ENCODE measurements at regions not wholly inside any gene's neighbourhood (a gene's known extent, or its start where the extent isn't known, plus 50 kb on each side); places are given as distances from the start of the nearest gene placed in this dataset.
"Not testable (repeated sequence)": the region's sequence is repeated elsewhere in the genome, so short reads cannot be mapped to it uniquely, and the experiment has no call there.

DNA sequence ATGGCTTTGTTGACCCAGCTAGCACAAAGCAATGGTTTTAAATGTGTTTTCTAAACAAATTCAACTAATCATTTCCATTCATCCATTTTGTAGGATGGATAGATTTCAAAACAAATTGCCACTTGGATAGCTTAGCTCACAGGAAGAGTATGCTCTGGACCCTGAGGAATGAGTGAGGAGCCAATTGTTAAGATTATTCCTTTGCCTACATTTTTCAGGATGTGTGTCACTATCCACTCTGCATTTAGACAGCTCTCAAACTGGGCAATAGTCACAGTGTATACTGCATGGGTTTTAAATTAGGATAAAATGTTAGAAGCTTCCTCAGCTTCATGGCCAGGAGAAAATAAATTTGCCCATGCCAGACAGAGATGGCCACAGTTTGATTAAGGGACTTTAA is 605.6 kb upstream of the TEX47 start:
- no peak for DNase-seq (ENCODE audit: low spot score)

DNA sequence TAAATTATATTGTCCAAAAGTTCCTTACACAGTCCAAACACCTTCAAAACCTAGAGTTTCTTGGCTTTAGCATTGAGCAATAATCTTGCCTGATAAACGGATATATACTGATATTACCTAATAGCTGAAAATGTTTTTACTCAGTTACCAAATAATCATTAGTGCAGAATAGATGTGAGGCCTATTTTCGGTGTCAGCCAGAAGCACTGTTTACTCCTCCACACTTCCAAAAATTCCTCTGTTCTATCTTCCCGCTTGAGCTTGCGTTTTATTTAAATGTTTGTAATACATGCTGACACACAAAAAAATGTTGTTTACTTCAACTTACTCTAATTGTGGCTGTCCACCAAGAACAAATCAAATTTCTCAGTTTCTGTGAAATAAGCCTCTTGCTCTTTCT is 606.2 kb upstream of the TEX47 start:
- DNase-seq (ENCODE audit: low spot score) = no peak

DNA sequence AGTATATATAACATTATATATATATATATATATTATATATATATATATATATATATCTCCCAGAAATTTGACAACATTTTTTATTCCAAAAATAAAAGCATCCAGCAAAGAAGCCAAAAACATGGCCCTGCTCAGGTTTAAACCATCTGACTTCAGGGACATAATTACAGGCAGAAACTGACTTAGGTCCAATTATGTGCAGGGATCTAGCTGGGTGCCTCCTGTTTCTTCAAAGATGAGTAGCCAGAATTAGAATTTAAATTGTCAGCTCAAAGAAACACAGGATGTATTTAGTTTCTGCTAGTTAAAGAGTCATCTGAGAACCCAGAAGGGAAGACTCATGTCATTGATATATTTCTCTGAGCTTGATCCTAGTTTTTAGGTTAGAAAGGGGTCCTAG is 656.4 kb upstream of the TEX47 start:
- no peak for DNase-seq (ENCODE audit: low spot score)

DNA sequence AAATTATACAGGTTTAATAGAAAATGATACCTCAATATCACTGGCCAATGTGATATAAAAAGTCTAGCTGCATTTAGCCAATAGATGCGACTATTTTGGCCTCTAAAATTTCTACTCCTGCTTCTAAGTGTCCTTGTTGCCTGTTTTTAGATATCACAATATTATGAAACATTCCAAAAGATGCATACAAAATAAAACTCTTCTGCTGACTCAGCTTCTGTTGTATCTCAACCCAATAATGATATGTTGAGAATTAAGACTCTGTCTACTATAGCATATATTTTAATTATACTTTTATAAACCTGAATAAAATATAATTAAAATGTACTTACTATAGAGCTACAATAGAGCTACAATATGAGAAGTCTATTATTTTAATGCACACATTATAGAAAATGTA is 661.0 kb upstream of the TEX47 start:
- DNase-seq (ENCODE audit: low spot score) = no peak

DNA sequence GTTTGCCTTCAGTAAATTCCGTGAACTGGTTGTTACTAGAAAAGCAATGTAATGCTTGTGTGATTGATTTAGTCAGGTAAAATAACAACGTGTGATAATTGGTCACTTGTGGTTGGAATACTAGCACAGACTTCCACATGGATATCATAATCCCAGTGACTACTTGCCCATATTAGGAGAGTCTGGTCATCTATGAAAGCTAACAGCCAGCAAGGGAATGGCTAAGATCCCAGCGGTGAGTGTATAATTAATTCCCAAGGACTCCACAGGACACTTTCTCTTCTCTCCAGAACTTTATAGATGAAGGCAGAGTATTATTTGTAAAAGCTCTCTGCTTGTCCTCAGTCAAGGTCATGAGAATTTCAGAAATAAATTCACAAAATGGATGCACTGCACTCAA is 662.6 kb upstream of the TEX47 start:
- no peak for DNase-seq (ENCODE audit: low spot score)

DNA sequence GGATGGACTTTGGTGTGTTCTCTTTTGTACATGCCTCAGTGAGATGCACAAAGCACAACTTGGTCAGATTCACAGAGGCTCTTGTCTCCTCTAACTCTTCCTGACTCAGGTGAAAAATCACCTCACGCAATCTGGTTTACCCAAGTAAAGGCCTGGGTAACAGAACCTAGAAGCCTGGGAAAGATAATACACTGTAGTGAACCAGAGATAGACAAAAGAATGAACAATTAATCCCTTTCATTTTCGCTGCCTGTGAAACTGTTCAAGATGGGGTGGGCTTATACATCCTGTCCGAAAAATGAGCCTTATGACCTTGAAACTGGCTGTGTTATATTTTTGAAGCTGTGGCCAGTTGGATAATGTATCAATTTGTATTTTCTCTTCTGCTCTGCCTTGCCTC is 678.9 kb upstream of the TEX47 start:
- DNase-seq (ENCODE audit: low spot score) = no peak

DNA sequence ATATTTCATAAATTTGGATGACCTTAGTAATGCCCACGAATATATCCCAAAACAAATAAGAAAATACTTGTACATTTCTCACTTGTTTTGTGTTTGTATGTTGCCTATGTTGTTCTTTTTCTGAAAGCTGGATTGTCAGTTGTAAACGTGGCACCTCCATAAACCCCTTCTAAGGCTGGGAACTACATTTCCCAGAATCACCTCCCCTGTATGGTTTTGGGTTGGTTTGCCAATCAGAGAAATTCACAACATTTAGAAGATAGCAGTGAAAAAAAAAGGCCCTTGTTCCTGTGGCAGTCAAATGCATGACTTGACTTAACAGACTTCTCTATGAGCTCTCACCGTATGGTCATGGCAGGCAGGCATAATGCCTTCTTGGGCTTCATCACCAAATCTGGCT is 676.3 kb upstream of the STEAP1 start:
- no peak for DNase-seq (ENCODE audit: low spot score)

DNA sequence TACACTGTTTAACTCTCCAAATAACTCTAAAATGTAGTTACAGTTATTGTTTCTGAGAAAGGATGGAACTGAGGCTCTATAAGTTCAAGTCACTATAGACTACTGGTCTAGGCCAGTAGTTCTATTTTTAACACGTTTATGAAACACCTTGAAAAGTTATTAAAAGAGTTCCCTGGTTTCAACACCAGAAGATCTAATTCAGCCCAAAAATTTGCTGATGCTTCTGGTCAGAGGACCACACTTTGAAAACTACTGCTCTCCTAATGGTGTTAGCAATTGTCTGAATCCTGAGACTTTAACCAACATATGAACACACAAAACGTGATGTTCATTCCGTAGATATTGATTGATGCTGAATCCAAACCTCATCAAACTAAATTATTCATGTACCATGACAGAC is 658.6 kb upstream of the STEAP1 start:
- no peak for DNase-seq (ENCODE audit: low spot score)

DNA sequence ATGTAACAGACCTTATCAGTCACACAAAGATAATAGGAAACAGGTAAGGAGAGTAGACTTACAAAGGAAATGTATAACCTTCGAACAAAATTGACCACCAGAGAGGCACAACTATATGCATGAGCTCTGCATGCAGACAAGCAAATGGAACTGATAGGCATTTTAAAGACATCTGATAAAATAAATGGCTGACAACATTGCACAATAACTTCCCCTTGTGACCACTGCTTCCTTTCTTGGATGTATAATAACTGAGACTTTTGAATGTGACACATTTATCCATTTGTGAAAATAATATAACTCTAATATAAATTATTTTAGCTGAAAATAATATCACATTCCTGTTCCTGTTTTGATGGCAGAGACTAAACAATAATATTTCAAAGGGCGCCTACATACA is 654.2 kb upstream of the STEAP1 start:
- DNase-seq (ENCODE audit: low spot score) = no peak

DNA sequence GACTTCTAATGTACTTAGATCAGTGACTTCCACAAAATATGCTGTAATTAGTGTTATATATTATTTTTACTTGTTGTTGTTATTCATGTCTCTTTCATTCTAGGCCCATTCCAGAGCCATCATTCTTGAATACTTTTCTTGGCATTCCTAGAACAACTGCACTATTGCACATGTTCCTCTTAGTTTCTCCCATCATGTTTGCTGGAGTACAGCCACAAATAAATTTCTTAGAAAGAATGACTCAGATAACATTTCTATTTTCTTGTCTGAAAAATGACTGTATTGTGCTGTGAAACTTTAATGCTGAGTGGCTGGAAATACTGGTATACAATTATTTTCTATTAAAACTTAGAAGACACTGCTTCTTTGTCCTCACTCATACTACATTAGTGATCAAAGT is 651.0 kb upstream of the STEAP1 start:
- DNase-seq (ENCODE audit: low spot score) = no peak

DNA sequence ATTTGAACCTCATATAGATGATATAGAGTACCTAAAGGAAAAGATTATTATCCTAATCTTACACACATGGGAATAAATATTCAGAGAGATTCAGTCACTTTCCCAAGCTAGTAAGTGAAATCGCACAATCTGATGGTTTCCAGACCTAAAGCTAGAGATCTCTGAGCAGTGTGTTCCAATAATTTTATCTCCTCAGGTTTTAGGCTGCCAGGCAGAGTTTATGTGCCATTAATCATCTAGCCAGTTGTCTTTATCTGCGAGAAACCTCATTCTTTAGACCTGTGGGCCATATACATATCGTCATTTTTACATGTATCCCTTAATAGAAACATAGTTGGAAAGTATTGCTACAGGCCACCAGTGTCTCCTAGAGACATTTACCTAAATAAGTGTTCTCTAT is 647.2 kb upstream of the STEAP1 start:
- DNase-seq (ENCODE audit: low spot score) = no peak

DNA sequence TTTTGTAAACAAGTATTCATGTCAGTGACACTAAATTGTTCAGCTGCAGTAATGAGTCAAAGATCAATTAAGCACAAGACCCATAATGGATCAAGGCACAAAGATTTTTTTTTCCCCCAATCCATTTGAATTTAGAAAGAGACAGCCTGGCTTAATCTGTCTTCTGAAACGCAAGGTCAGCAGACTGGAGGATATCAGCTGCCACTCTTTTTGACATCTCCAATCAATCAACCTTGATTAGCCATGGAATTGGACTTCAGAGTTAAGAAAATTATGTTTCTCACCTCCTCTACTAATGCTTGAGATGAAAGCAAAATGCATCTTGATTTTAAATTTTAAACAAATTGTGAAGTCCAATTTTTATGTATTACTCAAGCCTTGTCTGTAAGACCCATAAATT is 642.4 kb upstream of the STEAP1 start:
- no peak for DNase-seq (ENCODE audit: low spot score)

DNA sequence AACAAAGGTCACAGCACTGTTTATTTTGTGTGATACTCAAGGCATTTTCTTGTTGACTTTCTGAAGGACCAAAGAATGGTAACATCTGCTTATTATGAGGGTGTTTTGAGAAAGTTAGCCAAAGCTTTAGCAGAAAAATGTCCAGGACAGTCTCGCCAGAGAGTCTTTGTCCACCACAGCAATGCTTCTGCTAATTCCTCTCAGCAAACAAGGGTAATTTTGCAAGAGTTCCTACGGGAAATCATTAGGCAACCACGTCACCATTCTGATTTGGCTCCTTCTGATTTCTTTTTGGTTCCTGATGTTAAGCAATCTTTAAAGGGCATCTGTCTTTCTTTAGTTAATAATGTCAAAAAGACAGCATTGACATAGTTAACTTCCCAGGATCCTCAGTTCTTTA is 639.3 kb upstream of the STEAP1 start:
- DNase-seq (ENCODE audit: low spot score) = no peak

DNA sequence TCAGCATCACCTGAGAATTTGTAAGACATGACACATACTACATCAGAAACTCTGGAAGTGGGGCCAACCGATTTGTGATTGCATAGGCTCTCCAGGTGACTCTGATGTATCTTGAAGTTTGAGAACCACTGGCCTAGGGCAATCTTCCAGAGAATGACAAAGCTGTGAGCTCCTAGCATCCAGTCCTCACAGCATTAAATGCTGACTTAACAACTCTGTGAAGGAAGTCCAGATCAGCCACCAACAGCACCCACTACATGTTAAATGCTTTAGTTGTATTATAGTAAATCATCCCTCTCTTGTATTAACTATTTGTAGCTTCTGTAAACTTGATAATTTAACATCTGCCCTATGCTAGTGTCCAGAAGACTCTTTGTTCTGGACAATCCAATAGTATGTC is 636.5 kb upstream of the STEAP1 start:
- no peak for DNase-seq (ENCODE audit: low spot score)

DNA sequence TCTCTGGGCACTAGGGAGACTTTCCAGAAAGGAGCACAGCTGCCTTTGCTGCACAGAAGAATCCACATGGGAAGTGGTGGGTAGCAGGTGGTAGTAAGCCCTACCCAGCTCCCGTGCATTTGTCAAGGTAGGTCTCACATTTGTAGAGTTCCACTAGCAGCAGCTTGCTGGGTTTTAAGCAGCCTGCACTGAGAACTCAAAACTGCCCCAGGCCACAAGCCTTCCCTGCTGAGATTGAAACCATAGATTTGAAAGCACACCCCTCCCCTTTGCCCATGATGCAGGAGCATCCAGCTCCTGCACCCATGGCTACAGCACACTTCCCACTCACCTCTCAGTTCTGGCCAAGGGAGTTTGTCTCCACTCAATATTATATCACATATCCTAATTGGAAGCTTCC is 604.5 kb upstream of the STEAP1 start:
- DNase-seq (ENCODE audit: low spot score) = no peak

DNA sequence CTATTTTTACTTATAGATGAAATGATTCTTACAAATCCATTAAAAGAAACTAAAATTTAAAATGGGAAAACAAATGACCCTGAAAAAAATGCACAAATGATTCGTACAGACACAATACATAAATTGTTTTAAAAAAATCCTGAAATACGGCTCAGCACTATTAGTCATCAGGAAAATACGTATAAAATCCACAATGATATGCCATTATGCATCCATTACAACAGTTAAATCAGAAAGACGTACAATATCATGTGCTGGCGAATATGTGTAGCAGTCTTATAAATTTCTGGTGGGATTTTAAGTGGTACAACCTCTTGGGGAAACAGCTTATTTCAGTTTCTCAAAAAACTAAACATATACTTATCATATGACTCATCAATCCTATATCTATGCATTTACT is 600.1 kb upstream of the STEAP1 start:
- no peak for DNase-seq (ENCODE audit: low spot score)

DNA sequence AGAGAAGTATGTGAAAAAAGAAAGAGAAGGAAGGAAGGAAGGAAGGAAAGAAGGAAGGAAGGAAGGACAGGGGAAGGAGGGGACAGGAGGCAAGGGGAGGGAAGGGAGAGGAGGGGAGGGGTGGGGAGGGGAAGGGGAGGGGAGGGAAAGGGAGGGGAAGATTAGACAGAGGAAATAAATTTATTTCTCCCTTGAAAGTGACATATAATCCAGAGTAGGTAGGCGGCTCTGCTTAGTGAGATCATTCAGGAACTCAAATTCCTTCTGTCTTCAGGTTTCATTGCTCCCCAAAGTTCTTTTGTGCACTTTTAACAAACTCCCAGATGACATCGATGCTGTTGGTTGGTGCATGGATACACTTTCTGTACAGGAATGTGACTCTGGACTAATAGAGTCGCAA is 594.7 kb upstream of the STEAP1 start:
- no peak for DNase-seq (ENCODE audit: low spot score)

DNA sequence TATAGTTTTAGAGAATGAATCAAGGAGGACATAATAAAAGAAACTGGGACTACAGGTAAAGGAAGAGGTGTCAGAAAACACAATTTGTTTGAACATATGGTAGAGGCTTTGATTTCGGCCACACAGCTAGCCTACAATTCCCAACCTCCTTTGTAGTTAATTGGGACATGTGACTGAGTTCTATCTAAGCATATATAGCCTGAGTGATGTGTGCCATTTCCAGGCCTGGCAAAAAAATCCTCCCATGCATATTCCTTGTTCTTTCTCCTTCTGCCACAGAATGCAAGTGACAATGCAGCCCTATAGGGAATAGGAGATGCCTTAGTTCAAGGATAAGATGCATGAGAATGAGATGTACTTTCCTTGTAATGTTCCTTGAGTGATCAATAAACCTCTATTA is 590.7 kb upstream of the STEAP1 start:
- no peak for DNase-seq (ENCODE audit: low spot score)

DNA sequence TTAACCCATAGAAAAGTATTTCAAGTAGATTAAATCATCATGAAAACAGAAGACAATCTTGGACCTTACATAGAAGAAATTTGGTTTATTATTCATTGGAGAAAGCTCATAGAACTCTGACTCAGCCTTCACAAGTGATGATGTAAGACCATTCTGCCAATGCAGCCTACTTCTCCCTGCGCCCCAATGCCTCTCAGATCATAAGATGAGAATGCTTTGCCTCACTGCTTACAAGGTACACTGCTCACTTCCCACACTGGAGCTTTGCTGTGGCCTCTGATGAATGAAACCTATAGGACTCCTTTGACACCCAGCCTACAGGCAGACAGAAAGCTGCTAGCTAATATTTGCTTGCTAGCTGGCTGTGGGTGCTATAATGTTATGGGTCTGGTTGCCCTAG is 569.4 kb upstream of the STEAP1 start:
- no peak for DNase-seq (ENCODE audit: low spot score)

DNA sequence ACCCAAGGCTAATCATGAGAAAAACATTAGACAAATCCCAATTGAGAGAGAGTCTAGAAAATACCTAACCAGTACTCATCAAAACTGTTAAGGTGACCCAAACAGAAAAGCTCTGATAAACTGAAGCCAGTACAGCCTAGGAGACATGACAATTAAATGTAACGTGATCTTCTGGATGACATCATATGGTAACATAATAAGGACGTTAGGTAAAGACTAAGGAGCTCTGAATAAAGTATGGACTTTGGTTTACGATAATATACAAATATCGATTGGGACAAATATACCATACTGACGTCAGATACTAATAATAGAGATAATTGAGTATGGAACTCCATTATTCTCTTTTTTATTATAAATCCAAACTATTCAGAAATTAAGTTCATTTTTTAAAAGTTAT is 561.1 kb upstream of the STEAP1 start:
- no peak for DNase-seq (ENCODE audit: low spot score)

DNA sequence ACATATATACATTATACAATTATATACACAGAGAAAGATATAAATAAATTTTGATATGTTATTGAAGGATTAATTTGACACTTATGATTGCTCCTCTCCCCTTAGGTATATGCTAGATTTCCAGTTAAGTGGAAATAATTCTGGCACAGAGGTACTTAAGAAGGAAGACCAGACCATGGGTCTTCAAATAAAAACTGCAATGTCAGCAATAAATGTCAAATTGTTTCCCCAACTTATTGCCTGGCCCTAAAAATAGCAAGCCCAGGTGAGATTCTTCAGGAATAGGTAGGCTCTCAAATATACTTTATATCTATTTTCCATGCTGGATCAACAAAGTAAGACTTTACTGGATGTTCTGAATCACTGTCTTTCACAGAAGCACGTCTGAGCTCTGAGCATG is 551.3 kb upstream of the STEAP1 start:
- DNase-seq (ENCODE audit: low spot score) = no peak

DNA sequence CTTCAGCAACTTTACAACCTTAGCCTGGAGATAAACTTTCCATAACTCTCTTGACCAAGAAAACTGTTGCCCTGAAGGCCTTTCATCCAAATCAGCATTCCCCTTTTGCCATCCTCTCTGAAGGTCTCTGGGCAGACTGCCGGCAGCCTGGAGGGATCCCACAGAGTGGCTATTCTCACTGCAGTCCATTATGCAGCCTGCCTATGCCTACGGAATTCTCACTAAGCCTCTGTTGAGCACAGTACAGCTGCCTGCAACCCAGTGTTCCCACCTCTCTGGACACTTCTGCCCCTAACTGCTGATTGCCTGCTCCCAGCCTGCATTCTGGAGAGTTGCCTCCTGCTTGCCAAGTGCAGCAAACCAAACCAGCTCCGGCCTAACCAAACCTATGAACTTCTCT is 548.9 kb upstream of the STEAP1 start:
- no peak for DNase-seq (ENCODE audit: low spot score)

DNA sequence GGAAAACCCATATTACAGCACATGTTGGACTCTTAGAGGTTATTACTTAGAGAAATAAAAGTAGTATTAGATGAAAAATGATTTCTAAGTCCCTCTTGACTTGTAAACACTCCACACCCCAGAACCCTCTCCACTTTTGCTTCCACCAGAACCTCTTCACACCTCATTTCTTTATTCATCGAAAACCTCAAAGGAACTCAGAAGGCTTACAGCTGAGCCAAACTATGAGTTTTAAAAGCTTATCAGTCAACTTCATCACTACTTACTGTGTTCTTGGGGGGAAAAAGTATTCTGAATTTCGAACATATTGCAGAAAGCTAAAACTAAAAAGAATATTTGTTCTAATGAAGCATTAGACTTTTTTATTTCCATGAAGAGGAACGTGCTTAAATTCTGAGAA is 547.8 kb upstream of the STEAP1 start:
- DNase-seq (ENCODE audit: low spot score) = no peak

DNA sequence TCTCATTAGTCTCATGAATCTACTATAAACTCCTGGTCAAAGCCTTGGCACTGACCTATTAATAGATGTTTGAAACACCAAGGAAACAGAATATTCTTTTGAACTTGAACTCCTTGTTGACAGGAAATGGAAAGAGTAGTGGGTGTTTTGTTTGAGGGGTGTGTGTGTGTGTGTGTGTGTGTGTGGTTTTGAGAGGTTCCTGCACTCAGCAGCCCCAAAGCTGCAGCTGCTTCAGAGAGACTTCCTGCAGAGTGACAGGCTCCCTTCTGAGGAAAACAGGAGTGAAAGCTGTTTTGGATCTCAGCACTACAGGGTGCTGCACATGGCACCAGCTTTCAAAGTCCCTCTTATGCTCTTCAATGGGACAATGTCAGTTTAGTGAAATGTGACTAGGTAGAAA is 546.5 kb upstream of the STEAP1 start:
- DNase-seq (ENCODE audit: low spot score) = peak; percentile 49

DNA sequence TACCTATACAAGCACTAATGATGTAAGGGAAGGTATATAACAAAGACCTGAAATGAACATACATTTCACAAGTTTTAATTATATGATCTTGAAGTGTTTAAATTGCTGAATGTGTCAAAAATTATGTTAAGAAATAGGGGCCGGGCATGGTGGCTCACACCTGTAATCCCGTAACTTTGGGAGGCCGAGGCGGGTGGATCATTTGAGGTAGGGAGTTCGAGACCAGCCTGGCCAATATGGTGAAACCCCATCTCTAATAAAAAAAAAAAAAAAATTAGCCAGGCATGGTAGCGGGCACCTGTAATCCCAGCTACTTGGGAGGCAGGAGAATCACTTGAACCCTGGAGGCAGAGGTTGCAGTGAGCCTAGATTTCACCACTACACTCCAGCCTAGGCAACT is 537.4 kb upstream of the STEAP1 start:
- DNase-seq (ENCODE audit: low spot score) = not testable (repeated sequence)

DNA sequence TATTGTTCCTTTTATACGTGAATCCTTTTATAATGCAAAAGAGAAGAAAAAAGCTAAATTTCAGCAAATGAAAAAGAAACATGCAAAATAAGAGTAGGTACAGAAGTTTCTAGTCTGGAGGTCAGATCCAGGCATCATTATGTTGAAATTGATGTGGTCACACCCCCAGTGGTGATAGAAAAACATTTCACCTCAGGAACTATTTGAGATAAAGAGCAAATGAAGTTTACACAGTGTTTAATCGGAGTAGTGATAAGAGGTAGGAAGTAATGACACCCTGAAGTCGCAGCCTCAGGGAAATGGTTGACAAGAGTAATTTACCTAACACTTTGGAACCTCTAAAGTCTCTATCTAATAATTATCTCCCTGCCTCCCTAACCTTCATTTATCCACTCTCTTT is 536.0 kb upstream of the STEAP1 start:
- DNase-seq (ENCODE audit: low spot score) = no peak
